Pancreas (tissue), 10 donors: ENCODE measurements at regions not wholly inside any gene's neighbourhood (a gene's known extent, or its start where the extent isn't known, plus 50 kb on each side); places are given as distances from the start of the nearest gene placed in this dataset.

Source experiments
- ATAC-seq, 4 donors: fragments of 200-7000 bp; cut with Tn5 transposase; one replicate each; pipeline versions ENCODE4 v1.8.0 to v1.9.1; 2020; ENCODE audit warnings: mild to moderate bottlenecking in 4 of 4, moderate library complexity in 4 of 4
- DNase-seq, 6 donors: peaks; one replicate each; pipeline ENCODE4 v3.0.0-alpha.2; 2020
- FAIRE-seq: peaks from 2 replicates; lab custom pipeline; 2012; peaks lifted over from hg19 to GRCh38; lab: Jason Lieb, UNC
- H3K27ac ChIP-seq, 4 donors: fragments of 200-600 bp; sonication (generic); 1 replicate in 3 of 4; 2 replicates in 1 of 4; pipeline versions ENCODE4 v1.5.0 to v1.8.0; 2020
- H3K27me3 ChIP-seq, 4 donors: fragments of 200-600 bp; one replicate each; pipeline ENCODE4 v1.8.0; 2021
- H3K36me3 ChIP-seq, 3 donors: fragments of 200-600 bp; sonication (generic) in 1 of 3; one replicate each; pipeline versions ENCODE4 v1.5.0 to v1.8.0; 2020 to 2021
- H3K4me1 ChIP-seq, 3 donors: fragments of 200-600 bp; one replicate each; pipeline ENCODE4 v1.8.0; 2021
- H3K4me3 ChIP-seq, 4 donors: fragments of 200-600 bp; sonication (generic) in 2 of 4; one replicate each; pipeline versions ENCODE4 v1.5.0 to v1.8.0; 2020 to 2021
- H3K9me3 ChIP-seq, 4 donors: fragments of 200-600 bp; one replicate each; pipeline ENCODE4 v1.8.0; 2021
- CTCF ChIP-seq, 4 donors: fragments of 200-600 bp; sonication (generic) in 3 of 4; IDR thresholded peaks; one replicate each; pipeline versions ENCODE4 v1.5.0 to v1.8.0; 2021; ENCODE audit warnings: antibody characterized with exemption in 4 of 4
- WGBS, 2 donors: extraction: QIAGEN DNeasy Blood & Tissue Kit; methylation state at CpG; one replicate each; pipeline ENCODE4 v1.1.7; 2013; 5-methylcytosine and 5-hydroxymethylcytosine counted together
- intact Hi-C, 3 donors: fragments of 100-400 bp; cut with DNase I; formaldehyde crosslinking; loops; one replicate each; pipeline versions ENCODE4 v1.11.1 to v1.14.2; 2022
- donor health status: healthy with polysubstance abuse.
- donor health status: DM: no; HTN: no; CAD: no; lungs with moderate emphysema.
- donor health status: DM: no; HTN: no; CAD: no.
- donor health status: control.
- donor health status: control.
- donor health status: Bipolar disorder and iron deficiency.
- donor health status: DM: yes; HTN: yes; CAD: no.
- donor health status: DM: no; HTN: no; CAD: no.
- donor health status: DM: no; HTN: no; CAD: no.
- donor health status: DM: yes; HTN: yes; CAD: no.

GRCh38 chr15:62248277-62248984, 83.3 kb upstream of the C2CD4B start:
- H3K36me3 ChIP-seq, result no peaks in the 10 kb centered on the region
- no peaks in the 10 kb centered on the region for H3K27me3 ChIP-seq
- 92% methylated on average over 8 of the region's 8 CpGs for WGBS, 2 donors
- H3K27ac ChIP-seq, result no peak overlapping the region
- DNase-seq, result no peak
- H3K4me3 ChIP-seq, result no peak overlapping the region
- TF ChIP-seq CTCF (IDR thresholded peaks at IDR 0.05), result no peak
- FAIRE-seq, result no peak
- no peaks in the 10 kb centered on the region for H3K9me3 ChIP-seq
- intact Hi-C loops, result no loop called here
- H3K4me1 ChIP-seq, result no peaks in the 10 kb centered on the region
- ATAC-seq, result no peak

- ATAC-seq (no peak), FAIRE-seq (no peak), DNase-seq (no peak)
- no peaks in the 10 kb centered on the region for H3K4me1 ChIP-seq
- TF ChIP-seq CTCF (IDR thresholded peaks at IDR 0.05), result no peak
- 90 to 94% methylated on average over 4 of the region's 4 CpGs for WGBS, 2 donors
- H3K27ac ChIP-seq, result no peak overlapping the region
- H3K36me3 ChIP-seq, result no peaks in the 10 kb centered on the region
- no peak overlapping the region for H3K4me3 ChIP-seq
- no peaks in the 10 kb centered on the region for H3K27me3 ChIP-seq
- H3K9me3 ChIP-seq, result no peaks in the 10 kb centered on the region
- intact Hi-C loops, result no loop called here
Observed at GRCh38 chr15:62249501-62249900, 84.4 kb upstream of the C2CD4B start.

- ATAC-seq, result no peak
- no peak for TF ChIP-seq CTCF (IDR thresholded peaks at IDR 0.05)
- WGBS, 2 donors, result 86 to 92% methylated on average over 8 of the region's 8 CpGs
- Histone ChIP-seq H3K4me3 (no peak overlapping the region), H3K9me3 (no peaks in the 10 kb centered on the region), H3K4me1 (no peaks in the 10 kb centered on the region), H3K27ac (no peak overlapping the region), H3K36me3 (no peaks in the 10 kb centered on the region), H3K27me3 (no peaks in the 10 kb centered on the region)
- no peak for FAIRE-seq
- no peak for DNase-seq
- intact Hi-C loops, result no loop called here
Observed at GRCh38 chr15:62250186-62250585, 85.1 kb upstream of the C2CD4B start.

- FAIRE-seq, result no peak
- TF ChIP-seq CTCF (IDR thresholded peaks at IDR 0.05), result no peak
- WGBS, 2 donors, result 63 to 76% methylated on average over 6 of the region's 6 CpGs
- DNase-seq, result no peak
- no peaks in the 10 kb centered on the region for H3K4me1 ChIP-seq
- intact Hi-C loops, result no loop called here
- no peak overlapping the region for H3K27ac ChIP-seq
- H3K9me3 ChIP-seq, result no peaks in the 10 kb centered on the region
- H3K4me3 ChIP-seq, result no peak overlapping the region
- H3K36me3 ChIP-seq, result no peaks in the 10 kb centered on the region
- ATAC-seq, result no peak
- H3K27me3 ChIP-seq, result no peaks in the 10 kb centered on the region
Observed at GRCh38 chr15:62250978-62251377, 85.9 kb upstream of the C2CD4B start.

- peak in 1 of 4 donors; percentile 28 for ATAC-seq
- no peak for FAIRE-seq
- WGBS, 2 donors, result 78 to 80% methylated on average over 5 of the region's 5 CpGs
Observed at GRCh38 chr15:62253294-62253693, 88.2 kb upstream of the C2CD4B start.

More at GRCh38 chr15:62253294-62253693, 88.2 kb upstream of the C2CD4B start:
- no peaks in the 10 kb centered on the region for H3K9me3 ChIP-seq
- H3K36me3 ChIP-seq, result no peaks in the 10 kb centered on the region
- TF ChIP-seq CTCF (IDR thresholded peaks at IDR 0.05), result no peak
- H3K27me3 ChIP-seq, result no peaks in the 10 kb centered on the region
- H3K4me1 ChIP-seq, result no peaks in the 10 kb centered on the region
- intact Hi-C loops, result no loop called here
- H3K27ac ChIP-seq, result no peak overlapping the region
- no peak overlapping the region for H3K4me3 ChIP-seq
- no peak for DNase-seq
